Kidney glomerular epithelial cell (primary cell): ENCODE measurements at regions not wholly inside any gene's neighbourhood (a gene's known extent, or its start where the extent isn't known, plus 50 kb on each side); places are given as distances from the start of the nearest gene placed in this dataset.
A peak's percentile ranks its signal among the peaks of the same experiment; 100 is the strongest.
"Not testable (repeated sequence)": the region's sequence is repeated elsewhere in the genome, so short reads cannot be mapped to it uniquely, and the experiment has no call there.

Source experiments
- DNase-seq: peaks from one replicate; lab custom pipeline; 2025; lab: John Stamatoyannopoulos, UW

GRCh38 chr5:18732556-18733479 lies 1098.6 kb downstream of the TAF11L14 start:
- DNase-seq, result peak; percentile 16

GRCh38 chr5:18736051-18736398 lies 1101.8 kb downstream of the TAF11L14 start:
- DNase-seq, result no peak

GRCh38 chr5:18736736-18737135 lies 1102.5 kb downstream of the TAF11L14 start:
- DNase-seq, result not testable (repeated sequence)

- no peak for DNase-seq
Measured at GRCh38 chr5:18740301-18740700, 1106.0 kb downstream of the TAF11L14 start.

DNA sequence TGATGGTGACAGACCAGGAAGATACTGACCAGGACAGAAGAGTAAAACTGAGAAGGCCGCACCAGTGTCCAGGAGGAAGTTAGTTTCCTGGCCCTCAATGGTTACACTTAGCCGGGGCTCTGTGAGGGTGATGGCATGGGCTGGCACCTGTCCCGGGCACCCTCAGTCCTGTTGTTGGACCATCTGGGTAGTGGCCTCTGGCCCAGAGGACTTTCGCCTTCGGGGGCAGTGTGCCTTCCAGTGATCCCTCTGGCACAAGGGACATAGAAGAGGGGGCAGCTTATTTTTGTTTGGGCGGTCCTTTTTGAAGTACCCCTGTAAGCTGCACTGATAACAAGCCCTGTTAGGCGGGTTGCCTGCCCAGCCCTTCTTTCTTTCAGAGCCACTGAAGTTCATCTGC lies 1108.6 kb downstream of the TAF11L14 start:
- DNase-seq, result no peak

DNA sequence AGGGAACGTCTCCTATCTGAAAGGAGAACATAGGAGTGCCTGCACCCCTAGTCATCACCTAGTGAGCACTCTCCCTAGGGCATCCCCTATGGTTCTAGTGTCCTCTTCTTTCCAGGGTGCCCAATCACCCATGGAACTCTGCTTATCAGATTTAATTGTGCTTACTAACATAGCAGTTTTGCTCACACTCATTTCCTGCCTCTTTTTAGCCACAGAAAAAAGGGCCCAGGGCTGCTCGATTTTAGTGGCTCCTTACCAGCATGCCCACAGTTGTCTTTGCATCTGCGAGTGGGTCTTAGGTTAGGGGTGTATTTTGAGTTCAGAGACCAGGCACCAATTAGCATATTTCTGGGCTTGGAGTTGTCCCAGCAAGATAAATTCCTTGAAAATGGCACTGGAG lies 1110.2 kb downstream of the TAF11L14 start:
- no peak for DNase-seq

- DNase-seq, result no peak
Measured at GRCh38 chr5:18745042-18745987, 1111.1 kb downstream of the TAF11L14 start.

- peak; percentile 18 for DNase-seq
Measured at GRCh38 chr5:18745988-18746615, 1111.8 kb downstream of the TAF11L14 start.

DNA sequence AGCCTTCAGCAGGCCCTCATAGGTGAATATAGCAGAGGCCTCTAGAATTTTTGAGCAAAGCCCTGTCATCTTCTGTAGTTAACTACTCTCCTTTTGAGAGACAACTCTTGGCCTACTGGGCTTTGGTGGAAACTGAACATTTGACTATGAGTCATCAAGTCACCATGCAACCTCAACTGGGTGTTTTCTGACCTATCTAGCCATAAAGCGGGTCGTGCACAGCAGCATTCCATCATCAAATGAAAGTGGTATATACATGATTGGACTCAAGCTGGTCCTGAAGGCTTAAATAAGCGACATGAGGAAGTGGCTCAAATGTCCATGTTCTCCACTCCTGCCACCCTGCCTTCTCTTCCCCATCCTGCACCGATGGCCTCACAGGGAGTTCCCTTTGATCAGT lies 1115.5 kb downstream of the TAF11L14 start:
- no peak for DNase-seq

DNA sequence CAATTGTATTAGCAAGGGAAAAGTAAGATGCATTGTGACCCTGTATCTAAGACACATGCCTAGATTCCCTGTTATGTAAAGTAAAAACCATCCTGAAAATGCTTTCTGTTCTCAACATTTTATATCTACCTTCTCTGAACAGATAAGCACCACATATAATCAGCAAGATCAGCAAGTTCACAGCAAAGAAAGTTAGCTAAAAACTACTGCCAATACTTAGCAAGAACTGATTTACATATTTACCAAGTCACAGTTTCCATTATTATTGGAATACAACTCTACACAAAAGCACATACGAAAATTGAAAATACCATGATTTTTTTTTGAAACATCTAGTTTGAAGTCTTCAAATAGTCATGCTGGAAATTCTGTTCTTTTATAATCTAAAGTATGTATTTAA lies 1118.1 kb downstream of the TAF11L14 start:
- no peak for DNase-seq

- no peak for DNase-seq
Measured at GRCh38 chr5:18754201-18754600, 1119.9 kb downstream of the TAF11L14 start.

- DNase-seq, result peak; percentile 17
Measured at GRCh38 chr5:18761801-18762200, 1127.5 kb downstream of the TAF11L14 start.

GRCh38 chr5:18764161-18764560 lies 1129.9 kb downstream of the TAF11L14 start:
- no peak for DNase-seq

DNA sequence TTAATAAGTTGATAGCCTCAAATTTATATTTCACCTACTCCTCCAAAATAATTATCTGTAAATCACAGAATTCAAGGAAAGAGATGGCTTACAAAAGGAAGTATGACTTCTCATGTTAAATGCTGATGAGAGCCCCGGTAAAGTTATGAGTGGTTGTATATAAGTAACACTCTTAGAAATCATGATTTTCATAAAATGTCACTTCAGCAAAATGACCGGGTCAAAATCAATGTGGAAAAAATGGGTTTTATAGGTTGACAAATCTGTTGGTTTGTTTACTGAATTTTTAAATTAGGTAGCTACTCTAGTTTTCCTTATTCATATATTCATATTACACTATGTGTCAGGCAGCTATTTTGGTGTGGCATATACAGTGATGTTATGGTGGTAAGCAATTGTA lies 1131.0 kb downstream of the TAF11L14 start:
- DNase-seq, result no peak

GRCh38 chr5:18771097-18771610 lies 1136.9 kb downstream of the TAF11L14 start:
- no peak for DNase-seq

- DNase-seq, result peak; percentile 72
Measured at GRCh38 chr5:18772475-18772874, 1138.2 kb downstream of the TAF11L14 start.

DNA sequence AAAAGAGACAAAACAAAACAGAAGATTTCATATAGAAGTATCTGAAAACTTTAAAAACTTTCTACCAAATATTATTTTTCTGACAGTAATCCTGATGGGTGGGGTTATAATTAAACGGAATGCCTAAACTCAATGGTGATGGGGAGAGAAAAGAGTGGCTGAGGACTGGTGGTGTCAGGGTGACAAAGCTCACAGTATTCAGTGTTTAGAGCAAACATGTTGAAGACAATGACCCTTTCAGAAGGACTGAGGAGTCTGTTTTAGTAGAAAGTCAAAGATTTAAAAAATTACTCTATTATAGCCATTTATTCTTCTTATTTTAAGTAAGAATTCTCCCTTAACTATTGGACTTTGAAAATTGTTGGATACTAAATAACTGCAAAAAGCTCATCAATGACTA lies 1144.0 kb downstream of the TAF11L14 start:
- DNase-seq, result no peak

DNA sequence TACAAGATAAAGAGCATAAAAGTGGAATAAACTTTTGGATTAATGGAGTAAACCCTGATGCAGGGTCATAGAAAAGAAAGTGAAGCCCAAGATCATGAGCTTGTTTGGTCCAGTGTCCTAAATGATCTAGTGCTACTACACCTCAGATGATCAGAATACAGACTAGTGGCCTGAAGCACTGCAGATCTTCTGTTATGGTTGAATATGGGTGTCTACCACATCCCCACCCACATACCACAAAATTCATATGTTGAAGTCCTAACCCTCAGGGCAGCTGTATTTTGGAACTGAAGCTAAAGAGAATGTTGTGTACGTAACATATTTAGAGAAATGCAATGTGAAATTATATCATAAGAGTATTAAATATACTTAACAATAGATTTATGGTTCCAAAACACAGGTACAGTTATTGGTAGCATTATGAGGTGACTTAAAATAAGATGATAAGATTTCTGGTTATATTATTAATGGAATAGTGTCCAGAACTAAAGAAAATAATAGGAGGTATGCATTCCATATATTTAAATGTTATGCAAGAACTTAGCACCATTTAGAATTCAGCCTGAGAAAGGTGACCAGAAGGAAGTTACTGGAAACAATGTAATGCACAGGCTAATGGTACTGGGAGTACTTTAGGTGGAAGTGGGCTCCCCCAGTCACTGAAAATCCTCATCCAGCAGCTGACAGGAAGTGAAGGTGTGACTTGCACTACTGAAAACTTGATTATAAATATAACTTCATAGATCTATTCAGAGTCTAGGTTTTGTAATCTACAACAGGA lies 1155.1 kb downstream of the TAF11L14 start:
- DNase-seq, result no peak

DNA sequence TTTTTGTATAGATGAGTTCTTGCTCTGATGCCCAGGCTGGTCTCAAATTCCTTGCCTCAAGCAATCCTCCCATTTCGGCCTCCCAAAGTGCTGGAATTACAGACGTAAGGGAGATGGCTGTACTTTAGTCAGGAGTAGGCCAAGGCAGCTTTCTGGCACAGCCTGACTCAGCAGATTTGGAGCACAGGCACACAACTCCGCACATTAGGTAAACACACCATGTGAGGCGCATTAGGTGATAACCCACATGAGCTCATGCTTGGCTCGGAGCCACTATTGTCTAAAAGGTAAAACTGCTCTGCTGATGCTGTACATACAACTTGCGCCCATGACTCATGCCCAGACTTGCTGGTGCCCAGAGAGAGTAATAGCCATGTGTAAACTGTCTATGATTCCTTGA lies 1157.9 kb downstream of the TAF11L14 start:
- DNase-seq, result peak; percentile 2

DNA sequence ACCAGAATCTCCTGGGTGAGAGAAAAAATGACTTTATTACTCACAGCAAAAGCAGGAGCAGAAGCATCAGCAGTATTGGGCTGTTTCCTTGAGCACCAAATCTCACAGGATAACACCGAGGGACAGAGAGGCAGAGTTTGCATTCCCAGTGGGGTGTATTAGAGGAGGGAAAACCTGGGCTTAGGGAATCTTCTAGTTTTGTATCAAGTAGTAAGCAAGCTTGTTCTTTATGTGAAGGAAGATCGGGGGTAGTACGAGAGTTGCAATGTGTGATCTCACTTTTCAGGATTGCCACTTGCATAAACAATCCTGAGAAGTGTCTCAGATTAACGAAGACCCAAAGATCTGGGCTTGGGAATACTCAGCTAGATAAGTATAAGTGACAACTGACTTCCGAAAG lies 1163.0 kb downstream of the TAF11L14 start:
- no peak for DNase-seq

DNA sequence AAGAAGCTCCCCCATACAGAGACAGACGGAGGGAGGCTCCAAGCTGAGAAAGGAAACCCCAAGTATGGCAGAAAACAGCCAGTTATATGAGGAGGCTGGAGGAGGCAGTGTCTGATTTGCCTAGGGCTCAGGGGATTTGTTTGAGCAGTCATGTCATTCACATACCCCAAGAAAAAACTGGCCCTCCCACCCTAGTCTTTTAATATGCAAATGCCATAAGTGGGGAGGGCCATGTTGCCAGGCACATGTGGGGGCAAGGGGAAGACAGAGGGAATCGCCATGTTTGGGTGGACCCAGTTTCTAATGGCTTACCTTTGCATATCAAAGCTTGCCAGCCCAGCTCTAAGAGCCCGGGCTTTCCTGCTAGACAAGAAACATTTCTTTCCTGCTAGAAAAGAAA lies 1163.8 kb downstream of the TAF11L14 start:
- no peak for DNase-seq
